ENCODE measurements at regions not wholly inside any gene's neighbourhood (a gene's known extent, or its start where the extent isn't known, plus 50 kb on each side); places are given as distances from the start of the nearest gene placed in this dataset.

- TF ChIP-seq EZH2 (IDR thresholded peaks at IDR 0.05) (no peak), POLR2AphosphoS5 (IDR thresholded peaks at IDR 0.05; ENCODE audit: borderline replicate concordance, low read depth, low read length) (no peak)
Observed at GRCh38 chr3:153462545-153462944, 300.5 kb downstream of the RAP2B start.

Measured in SK-N-MC (cell line).